Nephron (organoid): ENCODE measurements at regions not wholly inside any gene's neighbourhood (a gene's known extent, or its start where the extent isn't known, plus 50 kb on each side); places are given as distances from the start of the nearest gene placed in this dataset.

Experiments
- H3K27ac Mint-ChIP-seq, 3 experiments: 2 replicates each; pipeline ENCODE4 v1.8.0; 2020; ENCODE audit warnings: mixed read lengths in 3 of 3, mild to moderate bottlenecking in 2 of 3, moderate library complexity in 1 of 3
- H3K27me3 Mint-ChIP-seq: 2 replicates; pipeline ENCODE4 v1.8.0; 2021; ENCODE audit warnings: low read depth, mild to moderate bottlenecking, moderate library complexity, mixed read lengths
- H3K36me3 Mint-ChIP-seq: 2 replicates; pipeline ENCODE4 v1.8.0; 2020; ENCODE audit warnings: low read depth, mixed read lengths
- H3K4me1 Mint-ChIP-seq: 2 replicates; pipeline ENCODE4 v1.8.0; 2020; ENCODE audit warnings: mixed read lengths
- H3K4me3 Mint-ChIP-seq, 3 experiments: 2 replicates each; pipeline ENCODE4 v1.8.0; 2020; ENCODE audit warnings: mild to moderate bottlenecking in 3 of 3, mixed read lengths in 3 of 3, moderate library complexity in 2 of 3
- H3K9me3 Mint-ChIP-seq: 2 replicates; pipeline ENCODE4 v1.8.0; 2020; ENCODE audit warnings: mixed read lengths
- CTCF ChIP-seq, 3 experiments: fragments of 200-600 bp; sonication (generic); IDR thresholded peaks; one replicate each; pipeline ENCODE4 v1.5.0; 2021; ENCODE audit warnings: antibody characterized with exemption in 3 of 3; ENCODE audit not compliant: unreplicated experiment in 3 of 3

GRCh38 chr20:39453890-39454289 lies 491.7 kb downstream of the DHX35 start:
- TF ChIP-seq CTCF (IDR thresholded peaks at IDR 0.05; ENCODE audit: unreplicated experiment in 3 of 3) = no peak
- Mint-ChIP-seq H3K4me3 (no peak overlapping the region), H3K9me3 (peaks cover 4% of the 10 kb centered on the region), H3K27me3 (peaks cover 4% of the 10 kb centered on the region), H3K27ac (peak overlapping the region in 1 of 3 experiments; percentile 1), H3K36me3 (no peaks in the 10 kb centered on the region), H3K4me1 (peaks cover 21% of the 10 kb centered on the region)

GRCh38 chr20:39452583-39453340 lies 490.6 kb downstream of the DHX35 start:
- Mint-ChIP-seq H3K4me1 (peaks cover 10% of the 10 kb centered on the region), H3K27ac (no peak overlapping the region), H3K9me3 (peaks cover under 1% of the 10 kb centered on the region), H3K4me3 (no peak overlapping the region), H3K27me3 (peaks cover 4% of the 10 kb centered on the region), H3K36me3 (no peaks in the 10 kb centered on the region)
- no peak for TF ChIP-seq CTCF (IDR thresholded peaks at IDR 0.05; ENCODE audit: unreplicated experiment in 3 of 3)

- Mint-ChIP-seq H3K4me3 (no peak overlapping the region), H3K27ac (no peak overlapping the region), H3K36me3 (no peaks in the 10 kb centered on the region), H3K4me1 (peaks cover 7% of the 10 kb centered on the region), H3K27me3 (peaks cover 3% of the 10 kb centered on the region), H3K9me3 (no peaks in the 10 kb centered on the region)
- no peak for TF ChIP-seq CTCF (IDR thresholded peaks at IDR 0.05; ENCODE audit: unreplicated experiment in 3 of 3)
Measured at GRCh38 chr20:39451386-39451785, 489.2 kb downstream of the DHX35 start.

- Mint-ChIP-seq H3K27ac (no peak overlapping the region), H3K27me3 (no peaks in the 10 kb centered on the region), H3K4me3 (no peak overlapping the region), H3K9me3 (no peaks in the 10 kb centered on the region), H3K36me3 (no peaks in the 10 kb centered on the region), H3K4me1 (no peaks in the 10 kb centered on the region)
- no peak for TF ChIP-seq CTCF (IDR thresholded peaks at IDR 0.05; ENCODE audit: unreplicated experiment in 3 of 3)
Measured at GRCh38 chr20:39446397-39446796, 484.3 kb downstream of the DHX35 start.

GRCh38 chr20:39445095-39445494 lies 483.0 kb downstream of the DHX35 start:
- Mint-ChIP-seq H3K27me3 (no peaks in the 10 kb centered on the region), H3K4me3 (no peak overlapping the region), H3K4me1 (no peaks in the 10 kb centered on the region), H3K9me3 (peaks cover 2% of the 10 kb centered on the region), H3K27ac (no peak overlapping the region), H3K36me3 (no peaks in the 10 kb centered on the region)
- no peak for TF ChIP-seq CTCF (IDR thresholded peaks at IDR 0.05; ENCODE audit: unreplicated experiment in 3 of 3)

GRCh38 chr20:39433466-39433865 lies 471.3 kb downstream of the DHX35 start:
- Mint-ChIP-seq H3K36me3 (peaks cover 3% of the 10 kb centered on the region), H3K27ac (no peak overlapping the region), H3K27me3 (no peaks in the 10 kb centered on the region), H3K4me3 (no peak overlapping the region), H3K9me3 (peaks cover 19% of the 10 kb centered on the region), H3K4me1 (peaks cover 10% of the 10 kb centered on the region)
- no peak for TF ChIP-seq CTCF (IDR thresholded peaks at IDR 0.05; ENCODE audit: unreplicated experiment in 3 of 3)
